Stimulated activated CD8-positive, alpha-beta memory T cell treated with anti-CD3 and anti-CD28 coated beads, Interleukin-2, amount 100 ng/mL, for 48 hours (primary cell): ENCODE measurements at regions not wholly inside any gene's neighbourhood (a gene's known extent, or its start where the extent isn't known, plus 50 kb on each side); places are given as distances from the start of the nearest gene placed in this dataset.
"Not testable (repeated sequence)": the region's sequence is repeated elsewhere in the genome, so short reads cannot be mapped to it uniquely, and the experiment has no call there.

Experiments
- DNase-seq, 2 donors: peaks; one replicate each; pipeline ENCODE4 v3.0.0-alpha.2; 2020; ENCODE audit warnings: low read depth in 2 of 2

DNA sequence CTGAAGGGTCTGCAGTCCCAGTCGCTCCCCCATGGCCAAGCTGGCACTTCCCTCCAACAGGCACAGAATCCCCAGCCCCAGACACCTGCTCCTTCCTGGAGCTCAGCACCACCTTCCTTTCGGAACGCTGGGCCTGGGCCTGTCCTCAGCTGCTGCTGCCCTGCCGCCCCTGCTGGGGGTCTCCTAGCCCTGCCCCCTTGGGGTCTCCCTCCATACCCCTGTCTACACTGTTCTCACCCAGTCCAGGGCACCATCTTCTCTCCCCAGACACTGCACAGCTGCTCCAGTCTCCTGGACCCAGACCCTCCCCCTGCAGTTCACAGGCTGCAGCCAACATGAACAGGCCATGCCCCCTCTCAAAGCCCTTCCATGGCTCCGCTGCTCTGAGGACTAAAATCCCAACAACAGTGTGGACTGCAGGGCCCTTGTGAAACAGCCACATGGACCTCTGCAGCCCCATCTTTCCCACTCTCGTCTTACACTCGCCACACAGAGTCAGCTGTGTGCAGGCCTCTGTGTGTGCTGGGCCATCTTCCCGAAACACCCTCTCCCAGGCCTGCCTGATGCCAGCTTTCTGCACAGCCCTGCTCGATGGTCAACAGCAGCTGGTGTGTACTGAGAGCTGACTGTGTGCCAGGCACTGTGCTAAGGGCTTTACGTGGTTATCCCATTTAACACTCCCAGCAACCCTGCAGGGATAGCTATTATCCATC is 361.3 kb downstream of the MATN1 start:
- not testable (repeated sequence) for DNase-seq

DNA sequence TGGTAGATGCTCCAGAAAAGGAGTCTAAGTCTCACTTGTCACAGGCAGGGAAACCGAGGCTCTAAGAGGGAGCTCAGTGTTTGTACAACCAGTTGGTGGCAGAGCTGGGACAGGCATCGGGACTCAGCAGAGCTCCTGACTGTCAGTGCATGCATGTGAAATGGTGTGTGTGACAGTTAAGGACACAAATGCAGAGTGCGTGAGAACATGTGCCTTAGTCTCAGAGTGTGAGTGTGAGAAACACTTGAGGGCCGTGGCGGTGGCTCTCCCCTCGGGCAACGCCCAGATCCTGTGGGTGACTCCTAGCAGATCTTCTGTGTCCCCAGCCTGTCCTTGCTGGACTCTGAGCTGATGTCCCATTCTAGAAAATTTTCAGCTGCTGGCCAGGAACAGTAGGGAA is 362.6 kb downstream of the MATN1 start:
- no peak for DNase-seq

GRCh38 chr1:30360281-30360680 is 363.1 kb downstream of the MATN1 start:
- no peak for DNase-seq

DNA sequence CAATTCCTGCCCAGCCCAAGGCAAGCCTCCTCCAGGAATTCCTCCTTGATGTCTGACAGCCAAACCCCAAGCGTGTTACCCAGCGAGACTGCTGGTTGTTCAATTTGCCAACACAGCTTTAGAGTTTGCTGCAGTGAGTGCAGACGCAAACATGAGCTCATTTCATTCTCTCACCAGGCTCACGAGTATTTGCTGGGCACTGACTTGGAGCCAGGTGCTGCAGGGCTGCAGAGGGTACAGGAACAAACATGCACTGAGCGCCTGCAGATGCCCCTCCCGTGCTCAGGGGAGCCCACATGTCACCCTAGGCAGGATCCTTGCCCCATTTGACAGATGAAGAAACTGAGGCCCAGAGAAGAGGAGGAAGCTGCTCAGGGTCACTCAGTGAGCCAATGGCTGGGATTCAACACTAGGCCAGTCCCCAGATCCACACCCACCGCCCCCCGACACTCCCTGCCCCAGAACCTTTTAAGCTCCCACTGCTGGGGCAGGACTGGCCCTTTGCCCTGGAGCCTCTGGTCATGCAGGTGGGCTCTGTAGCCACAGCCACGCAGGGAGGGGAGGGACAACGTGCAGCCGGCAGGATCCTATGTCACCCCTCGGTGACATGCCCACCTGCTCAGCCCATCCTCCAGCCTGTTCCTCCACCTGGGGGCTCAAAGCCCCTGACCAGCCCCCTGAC is 363.7 kb downstream of the MATN1 start:
- no peak for DNase-seq

GRCh38 chr1:30358500-30358899 is 364.9 kb downstream of the MATN1 start:
- DNase-seq, result no peak

DNA sequence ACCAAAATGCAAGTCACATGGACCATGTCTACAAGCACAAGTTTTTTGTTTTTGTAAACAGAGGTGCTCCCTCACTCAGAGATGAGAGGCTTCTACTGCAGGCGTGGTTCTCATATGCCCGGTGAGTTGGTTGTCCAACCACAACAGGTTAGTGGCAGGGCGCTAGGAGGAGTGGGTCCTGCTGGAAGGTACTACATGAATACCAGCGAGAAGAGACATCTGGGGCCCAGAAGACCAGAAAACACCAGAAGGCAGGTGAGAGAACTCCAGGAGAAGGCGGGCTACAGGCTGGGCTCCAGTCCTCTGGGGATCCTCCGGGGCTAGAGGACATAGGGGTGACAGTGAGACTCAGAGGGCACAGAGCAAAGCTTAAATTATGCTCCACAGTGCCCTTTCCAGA is 366.5 kb downstream of the MATN1 start:
- DNase-seq, result no peak

GRCh38 chr1:30354410-30354809 is 369.0 kb downstream of the MATN1 start:
- DNase-seq, result no peak

DNA sequence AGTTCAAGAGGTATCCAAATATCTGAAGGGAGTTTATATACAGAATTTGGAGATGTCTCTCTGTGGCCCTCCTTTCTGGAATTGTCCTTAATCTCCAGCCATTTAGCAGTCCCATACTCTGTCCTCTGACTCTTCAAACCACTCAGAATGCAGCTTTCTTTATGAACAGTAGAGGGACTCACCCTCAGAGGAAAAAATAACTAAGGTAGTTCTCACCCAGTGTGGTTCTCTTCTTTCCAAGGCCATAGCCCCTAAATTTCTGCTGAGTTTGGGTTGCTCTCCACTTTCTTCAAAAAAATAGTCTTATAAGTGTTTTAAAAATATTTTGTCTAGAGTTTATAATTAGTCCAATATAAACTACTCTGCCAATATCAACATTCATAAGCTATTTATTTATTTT is 369.7 kb downstream of the MATN1 start:
- DNase-seq, result no peak

DNA sequence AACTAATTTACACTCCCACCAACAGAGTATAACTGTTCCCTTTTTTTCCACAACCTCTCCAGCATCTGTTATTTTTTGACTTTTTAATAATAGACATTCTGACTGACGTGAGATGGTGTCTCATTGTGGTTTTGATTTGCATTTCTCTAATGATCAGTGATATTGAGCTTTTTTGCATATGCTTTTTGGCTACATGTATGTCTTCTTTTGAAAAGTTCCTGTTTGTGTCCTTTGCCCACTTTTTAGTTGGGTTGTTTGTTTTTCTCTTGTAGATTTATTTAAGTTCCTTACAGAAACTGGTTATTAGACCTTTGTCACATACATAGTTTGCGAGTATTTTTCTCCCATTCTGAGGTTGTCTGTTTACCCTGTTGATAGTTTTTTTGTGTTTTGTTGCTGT is 375.2 kb downstream of the MATN1 start:
- no peak for DNase-seq

GRCh38 chr1:30345491-30346130 is 377.8 kb downstream of the MATN1 start:
- DNase-seq, result no peak

- no peak for DNase-seq
Measured at GRCh38 chr1:30343562-30343961, 379.8 kb downstream of the MATN1 start.

DNA sequence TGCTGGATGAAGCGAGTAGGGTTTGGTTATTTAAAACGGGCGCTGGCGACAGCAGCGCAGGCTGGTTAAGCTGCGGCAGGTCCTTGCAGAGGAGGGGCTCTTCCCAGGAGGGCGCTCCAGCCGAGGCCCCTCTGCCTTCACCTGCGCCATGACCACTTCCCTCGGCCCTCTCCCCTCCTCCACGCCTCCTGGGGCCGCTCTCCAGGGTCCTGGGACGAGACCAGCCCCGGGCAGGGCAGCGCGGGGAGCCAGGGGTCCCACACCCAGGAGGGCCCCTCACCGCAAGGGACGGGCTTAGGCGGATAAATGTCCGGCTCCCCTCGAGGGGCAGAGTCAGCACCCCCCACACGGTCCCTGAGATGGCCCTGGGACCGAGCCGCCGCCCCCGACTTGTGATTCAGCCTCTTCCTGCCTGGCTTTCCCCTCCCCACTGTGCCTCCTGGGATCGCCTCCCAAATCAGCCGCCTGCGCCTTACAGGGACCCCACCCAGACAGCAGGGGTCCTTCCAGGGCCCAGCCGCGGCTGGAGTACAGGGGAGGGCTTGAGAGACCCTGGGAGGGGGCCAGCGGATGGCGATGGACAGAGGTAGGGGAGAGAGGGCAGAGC is 380.7 kb downstream of the MATN1 start:
- no peak for DNase-seq

GRCh38 chr1:30340934-30341333 is 382.5 kb downstream of the MATN1 start:
- no peak for DNase-seq

DNA sequence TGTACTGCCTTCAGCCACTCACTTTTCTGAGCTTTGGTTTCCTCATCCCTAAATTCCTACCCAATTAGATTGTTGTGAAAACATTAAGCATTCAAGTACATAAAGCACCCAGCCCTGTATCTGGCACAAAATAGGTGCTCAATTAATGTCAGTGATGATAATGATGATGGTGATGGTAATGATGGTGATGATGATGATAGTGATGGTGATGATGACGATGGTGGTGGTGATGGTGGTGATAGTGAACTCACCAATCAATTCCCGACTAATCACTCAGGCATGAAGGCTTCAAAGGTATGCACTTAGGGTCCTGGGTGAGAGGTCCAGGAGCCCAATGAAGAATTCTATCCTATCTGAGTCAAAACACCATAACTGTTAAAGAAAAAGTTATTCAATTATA is 383.5 kb downstream of the MATN1 start:
- DNase-seq, result no peak

GRCh38 chr1:30338765-30339164 is 384.6 kb downstream of the MATN1 start:
- no peak for DNase-seq

DNA sequence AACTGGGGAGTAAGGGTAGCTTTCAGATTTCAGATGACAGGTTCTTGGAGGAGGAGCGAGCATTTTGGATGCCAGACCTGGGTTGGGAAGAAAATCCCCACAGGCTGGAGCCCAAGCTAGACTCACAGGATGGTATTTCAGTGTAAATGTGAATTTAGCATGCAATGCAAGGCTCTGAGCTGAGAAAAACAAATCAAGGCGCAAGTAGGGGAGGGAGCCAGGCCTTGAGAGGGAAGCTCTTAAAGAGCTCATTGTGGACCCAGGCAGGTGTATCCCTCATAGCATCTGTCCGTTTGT is 386.1 kb downstream of the MATN1 start:
- no peak for DNase-seq

DNA sequence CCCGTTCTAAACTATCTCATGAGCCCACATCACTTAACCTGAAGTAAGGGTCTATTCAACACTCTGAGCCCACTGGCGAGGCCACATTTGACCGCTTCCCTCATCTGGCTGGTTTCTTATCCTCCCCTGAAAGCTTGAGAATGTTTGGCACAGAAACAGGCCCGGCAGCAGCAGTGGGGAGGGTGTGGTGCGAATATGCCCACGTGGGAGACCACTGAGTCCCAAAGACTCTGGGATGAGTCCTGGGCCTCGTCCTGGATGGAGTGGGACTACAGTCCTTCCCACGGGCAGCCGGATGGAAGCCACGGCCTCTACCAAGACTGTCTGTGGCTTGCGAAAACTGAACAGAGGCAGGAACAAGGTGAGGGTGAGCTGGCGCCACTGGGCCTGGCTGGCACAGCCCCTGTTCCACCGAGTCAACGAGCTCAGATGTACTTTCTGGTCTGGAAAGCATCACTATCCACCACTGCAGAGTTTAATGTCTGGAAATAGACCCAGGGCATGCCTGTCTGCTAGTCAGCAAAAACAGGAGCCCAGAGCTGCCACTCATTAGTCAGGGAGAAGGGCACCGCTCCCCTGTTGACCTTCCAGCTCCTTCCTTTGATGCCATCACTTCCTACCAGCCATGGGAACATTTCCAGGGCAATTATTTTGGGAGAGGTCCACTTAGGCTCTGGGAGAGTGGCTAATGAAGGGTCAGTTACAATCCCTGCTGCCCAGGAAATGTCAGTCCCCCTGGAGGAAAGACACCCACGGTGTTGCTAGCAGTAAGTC is 386.6 kb downstream of the MATN1 start:
- no peak for DNase-seq

GRCh38 chr1:30335997-30336390 is 387.4 kb downstream of the MATN1 start:
- DNase-seq, result no peak

DNA sequence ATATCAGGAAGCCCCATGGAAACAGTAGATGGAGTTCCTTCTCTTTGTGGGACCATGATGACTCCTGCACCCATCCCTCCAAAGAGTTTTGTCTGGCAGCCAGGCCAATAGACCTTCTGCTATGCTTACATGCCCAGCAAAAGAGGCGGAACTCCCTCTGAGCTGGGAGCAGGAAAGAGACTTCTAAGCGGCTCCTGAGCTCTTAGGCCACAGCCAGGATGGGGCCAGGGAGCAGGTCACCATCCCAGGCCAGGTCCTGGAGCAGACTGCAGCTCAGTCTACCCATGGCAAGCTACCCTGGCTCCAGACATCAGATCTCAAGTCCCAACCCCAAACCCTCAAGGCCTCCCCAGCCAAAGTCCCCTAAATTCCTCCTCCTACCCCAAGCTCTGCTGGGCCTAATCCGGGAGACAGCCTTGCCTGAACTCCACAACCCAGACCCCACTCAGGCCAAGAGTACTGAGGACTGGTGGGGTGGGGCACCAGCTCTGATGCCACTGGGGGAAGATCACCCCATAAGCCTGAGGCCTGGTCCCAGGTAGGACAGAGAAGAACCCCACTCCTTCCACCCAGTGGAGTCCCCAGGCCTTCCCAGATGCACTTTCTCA is 387.9 kb downstream of the MATN1 start:
- DNase-seq, result no peak

DNA sequence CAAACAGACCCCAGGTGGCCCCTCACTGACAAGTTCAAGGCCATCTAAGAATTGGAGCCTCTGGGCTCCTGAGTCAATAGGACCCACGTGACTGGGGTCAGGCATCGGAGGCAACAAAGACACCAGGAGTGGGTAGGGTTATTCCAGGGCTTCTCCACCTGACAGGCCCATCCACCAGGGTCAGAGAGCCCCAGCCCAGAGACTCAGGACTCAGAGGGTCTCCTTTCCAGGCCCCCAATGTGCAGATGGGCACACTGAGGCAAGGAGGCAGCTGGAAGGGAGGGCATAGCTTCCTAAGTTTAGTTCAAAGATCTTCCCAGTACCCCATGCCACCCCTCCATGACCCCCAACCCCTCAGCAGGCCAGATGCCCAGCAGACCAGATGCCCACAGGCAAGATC is 388.6 kb downstream of the MATN1 start:
- no peak for DNase-seq
